ENCODE measurements at regions not wholly inside any gene's neighbourhood (a gene's known extent, or its start where the extent isn't known, plus 50 kb on each side); places are given as distances from the start of the nearest gene placed in this dataset.
"Not testable (repeated sequence)": the region's sequence is repeated elsewhere in the genome, so short reads cannot be mapped to it uniquely, and the experiment has no call there.

- DNase-seq = no peak
These were observed 161.2 kb upstream of the XIRP2 start for GRCh38 chr2:166727095-166727494.

GRCh38 chr2:166725927-166726924 lies 162.1 kb upstream of the XIRP2 start:
- no peak for DNase-seq

GRCh38 chr2:166716968-166717367 lies 171.3 kb upstream of the XIRP2 start:
- DNase-seq = no peak

- no peak for DNase-seq
These were observed 188.2 kb upstream of the XIRP2 start for GRCh38 chr2:166700079-166700478.

GRCh38 chr2:166695154-166695553 lies 193.1 kb upstream of the XIRP2 start:
- no peak for DNase-seq

GRCh38 chr2:166686057-166686456 lies 192.0 kb upstream of the SCN7A start:
- DNase-seq = not testable (repeated sequence)

- DNase-seq = no peak
These were observed 183.9 kb upstream of the SCN7A start for GRCh38 chr2:166677996-166678395.

- DNase-seq = no peak
These were observed 182.7 kb upstream of the SCN7A start for GRCh38 chr2:166676716-166677115.

- no peak for DNase-seq
These were observed 181.5 kb upstream of the SCN7A start for GRCh38 chr2:166675553-166675952.

- DNase-seq = no peak
These were observed 179.9 kb upstream of the SCN7A start for GRCh38 chr2:166673986-166674385.

- DNase-seq = no peak
These were observed 177.8 kb upstream of the SCN7A start for GRCh38 chr2:166671801-166672200.

- DNase-seq = no peak
These were observed 177.2 kb upstream of the SCN7A start for GRCh38 chr2:166671235-166671634.

GRCh38 chr2:166665991-166666940 lies 172.2 kb upstream of the SCN7A start:
- DNase-seq = no peak

- no peak for DNase-seq
These were observed 167.8 kb upstream of the SCN7A start for GRCh38 chr2:166661824-166662223.

- no peak for DNase-seq
These were observed 167.3 kb upstream of the SCN7A start for GRCh38 chr2:166661391-166661790.

- no peak for DNase-seq
These were observed 164.9 kb upstream of the SCN7A start for GRCh38 chr2:166658901-166659300.

GRCh38 chr2:166653185-166653813 lies 159.2 kb upstream of the SCN7A start:
- DNase-seq = no peak

- DNase-seq = no peak
These were observed 157.9 kb upstream of the SCN7A start for GRCh38 chr2:166651991-166652390.

GRCh38 chr2:166651080-166651675 lies 157.1 kb upstream of the SCN7A start:
- no peak for DNase-seq

GRCh38 chr2:166647935-166648334 lies 153.9 kb upstream of the SCN7A start:
- DNase-seq = no peak

- no peak for DNase-seq
These were observed 149.9 kb upstream of the SCN7A start for GRCh38 chr2:166643980-166644379.

GRCh38 chr2:166641516-166641915 lies 147.5 kb upstream of the SCN7A start:
- not testable (repeated sequence) for DNase-seq

Data from T-helper 2 cell (primary cell).